K562 (cell line): ENCODE measurements at regions not wholly inside any gene's neighbourhood (a gene's known extent, or its start where the extent isn't known, plus 50 kb on each side); places are given as distances from the start of the nearest gene placed in this dataset.

Experiments used
- ATAC-seq: fragments of 200-7000 bp; cut with Tn5 transposase; 3 replicates; pipeline ENCODE4 v1.9.1; 2020; ENCODE audit warnings: moderate library complexity
- BruUV-seq: library from RNA; stranded (reverse); fragments of 400-500 nt; replicated peaks from 2 replicates; lab custom pipeline; 2021; lab: Mats Ljungman, UMichigan
- CTCF ChIA-PET: fragments of 300-600 bp; formaldehyde crosslinking; extraction: SDS; loops from one replicate; lab custom pipeline; 2021; ENCODE audit warnings: low intra/inter-chr PET ratio; lab: Yijun Ruan, JAX
- POLR2A ChIA-PET: fragments of 300-600, 350-650 bp; sonication (Branson Sonifier 250); formaldehyde crosslinking; extraction: SDS; loops from one replicate; lab custom pipeline; 2021; ENCODE audit warnings: antibody characterized with exemption, inconsistent platforms; lab: Yijun Ruan, JAX
- DNase-seq, 4 experiments: peaks; one replicate each; pipeline versions ENCODE4 v3.0.0 to v3.0.0-alpha.2; 2011 to 2018; ENCODE audit warnings: low spot score in 3 of 4, mixed read lengths in 3 of 4; ENCODE audit errors: extremely low read depth in 1 of 4
- FAIRE-seq: peaks from 2 replicates; lab custom pipeline; 2011; peaks lifted over from hg19 to GRCh38; lab: Jason Lieb, UNC
- H2AFZ ChIP-seq: 2 replicates; pipeline ENCODE4 v1.6.0; 2011; ENCODE audit warnings: low read depth, low read length, control low read depth, inconsistent platforms
- H3K27ac ChIP-seq: fragments of 200-600 bp; 3 replicates; pipeline ENCODE4 v1.8.0; 2011; ENCODE audit warnings: low read depth, mild to moderate bottlenecking, control low read depth, inconsistent platforms, low read length, moderate library complexity, mixed read lengths; ENCODE audit errors: extremely low read depth
- H3K27me3 ChIP-seq, 2 experiments: fragments of 300-600 bp in 1 of 2; 2 replicates in 1 of 2; 3 replicates in 1 of 2; pipeline versions ENCODE4 v1.6.0 to v1.8.0; 2011; ENCODE audit warnings: inconsistent platforms in 2 of 2, low read length in 2 of 2, mild to moderate bottlenecking in 1 of 2, mixed read lengths in 1 of 2, moderate library complexity in 1 of 2; ENCODE audit not compliant: control insufficient read depth in 2 of 2, insufficient read depth in 2 of 2
- H3K36me3 ChIP-seq: fragments of 300-600 bp; 3 replicates; pipeline ENCODE4 v1.8.0; 2011; ENCODE audit warnings: mild to moderate bottlenecking, low read length, inconsistent platforms; ENCODE audit not compliant: control insufficient read depth, insufficient read depth
- H3K4me1 ChIP-seq, 2 experiments: fragments of 200-600 bp in 1 of 2; replicated peaks in 1 of 2; 2 replicates in 1 of 2; 3 replicates in 1 of 2; pipeline versions ENCODE4 v1.5.1 to v1.8.0; 2011; ENCODE audit warnings: inconsistent platforms in 2 of 2, low read length in 2 of 2, mild to moderate bottlenecking in 1 of 2, mixed read lengths in 1 of 2, moderate library complexity in 1 of 2; ENCODE audit not compliant: control insufficient read depth in 2 of 2, insufficient read depth in 2 of 2
- H3K4me2 ChIP-seq: 2 replicates; pipeline ENCODE4 v1.6.1; 2011; ENCODE audit warnings: low read length, control low read depth, inconsistent platforms, mixed read lengths; ENCODE audit not compliant: insufficient read depth
- H3K4me3 ChIP-seq: fragments of 200-600 bp; sonication (generic), shearing (Covaris generic); 2 replicates; pipeline ENCODE4 v1.5.1; 2016; ENCODE audit warnings: control low read depth, inconsistent platforms
- H3K79me2 ChIP-seq: fragments of 200-600 bp; 3 replicates; pipeline ENCODE4 v1.8.0; 2011; ENCODE audit warnings: low read length, inconsistent platforms; ENCODE audit not compliant: control insufficient read depth, insufficient read depth
- H3K9ac ChIP-seq, 2 experiments: 2 replicates each; pipeline versions ENCODE4 v1.6.0 to v1.6.1; 2011; ENCODE audit warnings: low read depth in 2 of 2, low read length in 2 of 2, control low read depth in 1 of 2, inconsistent platforms in 1 of 2, mild to moderate bottlenecking in 1 of 2, mixed read lengths in 1 of 2; ENCODE audit not compliant: insufficient read depth in 1 of 2
- H3K9me1 ChIP-seq: one replicate; pipeline ENCODE4 v1.6.0; 2011; ENCODE audit warnings: inconsistent platforms, mild to moderate bottlenecking, low read length, moderate library complexity; ENCODE audit not compliant: control insufficient read depth, insufficient read depth
- H3K9me3 ChIP-seq: replicated peaks from 2 replicates; pipeline ENCODE4 v1.5.1; 2011; ENCODE audit warnings: low read depth, low read length, inconsistent platforms; ENCODE audit not compliant: control insufficient read depth, insufficient read depth
- H4K20me1 ChIP-seq: replicated peaks from 2 replicates; pipeline ENCODE4 v1.6.1; 2011; ENCODE audit warnings: low read length, inconsistent platforms, mixed read lengths; ENCODE audit not compliant: control insufficient read depth, insufficient read depth
- ATF2 ChIP-seq: sonication (generic); formaldehyde crosslinking; IDR thresholded peaks from 2 replicates; pipeline ENCODE4 v1.8.1; 2022; ENCODE audit warnings: missing genetic modification reagents
- KDM1A ChIP-seq, 2 experiments: fragments of 450-650 bp; IDR thresholded peaks; 2 replicates each; pipeline ENCODE4 v1.6.1; 2016; ENCODE audit warnings: mild to moderate bottlenecking in 2 of 2
- KLF10 ChIP-seq: fragments of 250-450 bp; sonication (Bioruptor Pico); IDR thresholded peaks from 2 replicates; pipeline ENCODE4 v1.6.1; 2021; ENCODE audit warnings: matching md5 sums
- TEAD1 ChIP-seq, 2 experiments: fragments of 450-650 bp in 1 of 2; sonication (generic) in 1 of 2; formaldehyde crosslinking; IDR thresholded peaks; 2 replicates each; pipeline versions ENCODE4 v1.4.0 to v1.8.0; 2020 to 2022; ENCODE audit warnings: mild to moderate bottlenecking in 2 of 2, missing genetic modification reagents in 1 of 2
- USF1 ChIP-seq: sonication (generic); formaldehyde crosslinking; IDR thresholded peaks from 2 replicates; pipeline ENCODE4 v1.9.0; 2022; ENCODE audit warnings: mild to moderate bottlenecking, missing genetic modification reagents
- ZBTB11 ChIP-seq, 3 experiments: fragments of 200-800 bp in 1 of 3; fragments of 250-450 bp in 1 of 3; fragments of 450-650 bp in 1 of 3; sonication (Bioruptor Pico) in 1 of 3; sonication (Bioruptor generic) in 1 of 3; formaldehyde crosslinking in 1 of 3; IDR thresholded peaks; 2 replicates each; pipeline versions ENCODE4 v1.6.1 to v1.8.0; 2016 to 2022; ENCODE audit warnings: mild to moderate bottlenecking in 2 of 3, missing genetic modification characterization in 2 of 3, missing compliant biosample characterization in 1 of 3, moderate library complexity in 1 of 3
- ZC3H11A ChIP-seq: IDR thresholded peaks from 2 replicates; pipeline ENCODE4 v1.6.1; 2012; ENCODE audit warnings: low read depth, low read length, improper control_type of control experiment
- in situ Hi-C: fragments of 300-500 bp; cut with MboI; formaldehyde crosslinking; loops from 4 replicates; pipeline ENCODE4 v1.15.0; 2018; ENCODE audit warnings: inconsistent platforms, mixed read lengths
- intact Hi-C: fragments of 100-400 bp; cut with micrococcal nuclease; formaldehyde crosslinking; loops from 2 replicates; pipeline ENCODE4 v1.14.2; 2022

- Histone ChIP-seq H3K27ac (no peak overlapping the region), H3K4me3 (no peak overlapping the region), H3K9me3 (no peaks in the 10 kb centered on the region), H4K20me1 (no peaks in the 10 kb centered on the region), H3K36me3 (no peaks in the 10 kb centered on the region), H3K27me3 (no peaks in the 10 kb centered on the region), H3K79me2 (no peaks in the 10 kb centered on the region), H3K4me2 (no peak overlapping the region), H2AFZ (no peak overlapping the region), H3K9ac (no peak overlapping the region), H3K4me1 (no peaks in the 10 kb centered on the region), H3K9me1 (no peaks in the 10 kb centered on the region)
- ChIA-PET POLR2A (no interaction called here), CTCF (no interaction called here)
- no peak for DNase-seq
- TF ChIP-seq TEAD1 (CRISPR knock-in tag; IDR thresholded peaks at IDR 0.05): no peak
- no peak for TF ChIP-seq KLF10 (CRISPR knock-in tag)
- TF ChIP-seq ATF2: no peak
- no peak for TF ChIP-seq KDM1A (IDR thresholded peaks at IDR 0.05)
- TF ChIP-seq USF1 (CRISPR knock-in tag): no peak
- no peak for TF ChIP-seq ZC3H11A
- no peak for TF ChIP-seq ZBTB11 (CRISPR knock-in tag; IDR thresholded peaks at IDR 0.05)
- in situ Hi-C loops: no loop called here
- BruUV-seq: no TSS peak
- no peak for FAIRE-seq
- intact Hi-C loops: no loop called here
- ATAC-seq: no peak
These were observed 883.6 kb downstream of the SQOR start for GRCh38 chr15:46518381-46518780.
